GM19455 (cell line): ENCODE measurements at regions not wholly inside any gene's neighbourhood (a gene's known extent, or its start where the extent isn't known, plus 50 kb on each side); places are given as distances from the start of the nearest gene placed in this dataset.

Experiments
- ATAC-seq: cut with Tn5 transposase; IDR thresholded peaks from one replicate; pipeline ENCODE4 v1.9.1; 2021; ENCODE audit not compliant: unreplicated experiment

- ATAC-seq = no peak
Measured at GRCh38 chr21:29436650-29437049, 137.9 kb downstream of the BACH1 start.

GRCh38 chr21:29441651-29442050 is 142.9 kb downstream of the BACH1 start:
- ATAC-seq = no peak

- ATAC-seq = no peak
Measured at GRCh38 chr21:29443411-29444010, 144.8 kb downstream of the BACH1 start.

GRCh38 chr21:29448766-29449165 is 150.0 kb downstream of the BACH1 start:
- no peak for ATAC-seq

- no peak for ATAC-seq
Measured at GRCh38 chr21:29449306-29449950, 150.7 kb downstream of the BACH1 start.

GRCh38 chr21:29450058-29450457 is 151.3 kb downstream of the BACH1 start:
- ATAC-seq = no peak

- ATAC-seq = no peak
Measured at GRCh38 chr21:29453511-29453910, 154.8 kb downstream of the BACH1 start.

- ATAC-seq = no peak
Measured at GRCh38 chr21:29454179-29454578, 155.5 kb downstream of the BACH1 start.

- ATAC-seq = no peak
Measured at GRCh38 chr21:29462479-29462878, 163.8 kb downstream of the BACH1 start.

- no peak for ATAC-seq
Measured at GRCh38 chr21:29465546-29465945, 166.8 kb downstream of the BACH1 start.

- no peak for ATAC-seq
Measured at GRCh38 chr21:29466532-29466931, 167.8 kb downstream of the BACH1 start.

- no peak for ATAC-seq
Measured at GRCh38 chr21:29470397-29470796, 171.7 kb downstream of the BACH1 start.

- no peak for ATAC-seq
Measured at GRCh38 chr21:29473808-29474207, 175.1 kb downstream of the BACH1 start.

- no peak for ATAC-seq
Measured at GRCh38 chr21:29475329-29475728, 176.6 kb downstream of the BACH1 start.

- ATAC-seq = no peak
Measured at GRCh38 chr21:29477347-29477746, 178.6 kb downstream of the BACH1 start.

GRCh38 chr21:29477941-29478340 is 179.2 kb downstream of the BACH1 start:
- ATAC-seq = no peak

- no peak for ATAC-seq
Measured at GRCh38 chr21:29481081-29481480, 182.4 kb downstream of the BACH1 start.

- ATAC-seq = no peak
Measured at GRCh38 chr21:29481641-29482040, 182.9 kb downstream of the BACH1 start.

GRCh38 chr21:29486306-29486807 is 187.6 kb downstream of the BACH1 start:
- no peak for ATAC-seq
